ENCODE measurements at regions not wholly inside any gene's neighbourhood (a gene's known extent, or its start where the extent isn't known, plus 50 kb on each side); places are given as distances from the start of the nearest gene placed in this dataset.
"Not testable (repeated sequence)": the region's sequence is repeated elsewhere in the genome, so short reads cannot be mapped to it uniquely, and the experiment has no call there.

DNA sequence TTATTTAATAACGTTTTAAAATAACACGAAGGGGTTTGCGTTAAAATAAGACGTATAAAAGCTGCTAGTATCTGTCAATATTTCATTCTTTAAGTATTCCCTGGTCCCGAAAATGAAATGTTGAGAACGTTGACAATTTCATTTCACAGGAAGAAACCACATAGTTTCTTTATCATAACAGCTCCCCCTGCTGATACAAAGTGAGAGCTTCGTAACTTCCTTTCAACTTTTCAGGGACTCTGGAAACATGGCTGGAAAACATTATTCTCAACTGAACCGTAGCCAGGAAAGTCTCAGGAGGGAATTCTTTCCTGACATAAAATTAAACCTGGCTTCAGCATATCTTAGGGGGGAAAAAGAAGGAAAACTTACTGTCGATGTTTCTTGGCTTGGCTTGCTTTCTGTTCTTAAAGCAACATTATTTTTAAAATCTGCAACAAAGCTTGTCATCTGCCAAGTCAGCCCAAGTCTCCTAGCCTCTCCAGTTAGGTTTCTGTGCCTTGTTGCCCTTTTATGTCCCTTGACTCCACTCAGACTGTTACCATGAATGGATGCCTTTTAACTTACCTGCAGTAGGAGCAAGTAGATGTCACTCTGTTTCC is 122.9 kb upstream of the DAB2 start:
- DNase-seq (ENCODE audit: low read depth in 4 of 4, low spot score in 3 of 4): peak; percentile 70 to 83 (median 73)

DNA sequence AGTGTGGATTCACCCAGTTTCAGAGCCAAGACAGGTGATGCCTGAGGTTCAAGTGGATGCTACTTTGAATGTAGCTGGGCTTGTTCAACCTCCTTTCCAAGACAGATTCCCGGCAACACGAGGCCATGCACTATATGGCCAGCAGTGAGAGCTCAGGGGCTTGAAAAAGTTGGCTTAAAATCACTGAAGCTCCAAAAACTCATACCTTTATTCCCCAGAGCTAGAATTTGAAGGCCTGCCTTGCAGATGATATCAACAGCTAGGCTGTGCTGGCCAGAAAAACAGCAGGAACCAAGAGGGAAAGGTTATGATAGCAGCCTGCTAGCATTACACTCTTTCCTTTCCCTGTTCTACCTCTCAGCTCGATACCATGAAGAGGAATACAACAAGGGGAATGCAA is 120.2 kb upstream of the DAB2 start:
- DNase-seq (ENCODE audit: low read depth in 4 of 4, low spot score in 3 of 4): no peak

DNA sequence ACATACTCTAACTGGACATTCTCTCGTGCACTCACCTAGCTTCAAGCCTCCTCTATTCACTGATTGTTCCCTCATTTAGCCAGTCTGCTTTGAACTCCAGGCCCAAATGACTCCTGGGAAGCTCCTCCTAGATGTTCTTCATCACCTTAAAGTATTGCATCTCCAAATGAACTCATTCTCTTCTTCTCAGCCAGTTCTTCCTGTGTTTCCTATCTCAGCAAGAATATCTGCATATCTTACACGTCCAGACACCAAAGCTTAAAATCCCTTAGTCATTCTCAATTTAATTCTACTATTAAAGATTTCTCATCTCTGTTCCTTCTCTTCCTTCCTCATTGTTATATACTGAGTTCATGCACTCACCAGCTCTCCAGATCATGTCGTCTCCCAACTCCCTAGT is 118.6 kb upstream of the DAB2 start:
- no peak for DNase-seq (ENCODE audit: low read depth in 4 of 4, low spot score in 3 of 4)

DNA sequence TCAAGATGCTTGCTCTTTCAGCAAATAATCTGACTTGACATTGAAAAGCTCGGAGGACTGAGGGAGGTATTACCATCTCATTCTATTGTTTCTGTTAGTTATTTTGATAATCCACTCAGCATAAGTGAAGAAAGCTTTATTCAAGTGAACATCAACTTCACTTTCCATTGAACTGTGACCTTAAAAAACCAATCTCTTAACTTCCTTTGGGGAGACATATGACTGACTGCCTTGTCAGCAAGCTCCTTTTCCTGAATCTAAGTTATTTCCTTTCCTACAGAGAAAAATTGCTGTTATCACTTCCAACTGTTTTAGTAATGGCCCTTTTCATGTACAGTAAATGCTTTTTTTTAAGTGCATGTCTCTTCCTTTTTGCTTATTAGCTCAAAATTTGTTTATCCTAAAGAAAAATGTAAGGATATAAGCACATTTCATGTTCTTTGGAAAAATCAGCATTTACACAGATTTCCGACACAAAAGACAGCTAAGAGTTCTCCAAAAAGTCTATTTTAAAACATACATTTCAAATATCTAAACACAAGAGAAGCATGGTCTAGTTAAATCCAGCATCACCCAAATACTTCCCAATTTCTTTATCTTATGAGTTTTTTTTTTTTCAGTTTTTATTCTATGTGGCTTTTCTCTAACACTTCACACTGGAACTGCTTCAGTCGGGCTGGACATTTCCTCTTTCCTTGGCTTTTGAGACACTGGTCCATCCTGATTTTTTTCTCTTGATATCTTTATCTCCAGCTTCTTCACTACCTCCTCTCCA is 117.9 kb upstream of the DAB2 start:
- DNase-seq (ENCODE audit: low read depth in 4 of 4, low spot score in 3 of 4): no peak

DNA sequence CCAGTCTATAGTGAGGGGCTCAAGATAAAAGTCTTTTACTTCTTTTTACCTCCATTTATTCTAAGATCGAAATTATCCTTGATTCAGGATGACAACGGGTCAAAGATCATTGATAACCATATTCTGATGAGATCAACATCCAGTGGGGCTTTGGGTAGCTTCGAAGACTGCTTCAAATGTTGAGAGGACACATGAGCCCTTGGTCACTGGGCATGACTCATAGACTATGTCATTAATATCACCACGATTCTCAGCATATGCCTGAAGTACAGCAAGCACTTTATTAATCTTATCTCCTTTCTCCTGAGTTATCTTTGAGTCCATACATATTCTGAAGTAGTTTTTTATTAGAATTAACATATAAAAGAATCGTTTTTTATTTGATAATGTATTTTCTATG is 117.1 kb upstream of the DAB2 start:
- no peak for DNase-seq (ENCODE audit: low read depth in 4 of 4, low spot score in 3 of 4)

DNA sequence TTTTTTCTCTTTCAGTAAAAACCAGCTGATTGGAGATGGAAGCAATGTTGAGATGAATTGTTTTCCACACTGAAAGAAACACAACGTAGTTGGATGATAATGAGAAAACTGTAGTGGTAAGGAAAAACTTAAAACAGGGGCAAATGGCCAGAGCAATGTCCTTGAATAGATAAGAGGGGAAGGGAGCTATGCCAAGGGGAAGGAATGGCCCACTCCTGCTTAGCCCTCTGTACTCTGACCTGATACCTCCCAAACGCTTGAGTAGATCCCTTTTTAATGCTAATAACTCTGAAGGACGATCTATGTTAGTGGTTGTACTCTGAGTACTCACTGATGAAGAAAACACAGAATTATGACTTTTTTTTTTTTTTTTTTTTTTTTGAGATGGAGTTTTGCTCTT is 114.7 kb upstream of the DAB2 start:
- no peak for DNase-seq (ENCODE audit: low read depth in 4 of 4, low spot score in 3 of 4)

DNA sequence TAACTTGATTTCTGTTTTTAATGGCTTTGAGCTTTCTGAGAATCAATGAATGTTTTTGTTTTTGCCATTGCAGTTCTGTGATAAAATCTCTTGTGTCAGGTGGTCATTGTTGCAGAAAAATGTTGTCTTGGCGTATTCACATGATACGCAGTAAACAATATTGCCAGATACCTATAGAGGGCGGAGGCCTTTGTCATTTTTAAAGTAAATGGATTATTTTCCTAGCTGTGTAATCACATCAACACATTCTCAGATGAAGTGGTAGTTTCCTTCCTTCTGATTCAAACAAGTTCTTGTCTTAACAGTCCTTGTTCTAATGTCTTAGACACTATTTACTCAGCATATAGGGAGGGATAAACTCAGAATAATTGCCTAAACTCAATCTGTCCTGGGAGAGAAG is 109.9 kb upstream of the DAB2 start:
- DNase-seq (ENCODE audit: low read depth in 4 of 4, low spot score in 3 of 4): no peak

DNA sequence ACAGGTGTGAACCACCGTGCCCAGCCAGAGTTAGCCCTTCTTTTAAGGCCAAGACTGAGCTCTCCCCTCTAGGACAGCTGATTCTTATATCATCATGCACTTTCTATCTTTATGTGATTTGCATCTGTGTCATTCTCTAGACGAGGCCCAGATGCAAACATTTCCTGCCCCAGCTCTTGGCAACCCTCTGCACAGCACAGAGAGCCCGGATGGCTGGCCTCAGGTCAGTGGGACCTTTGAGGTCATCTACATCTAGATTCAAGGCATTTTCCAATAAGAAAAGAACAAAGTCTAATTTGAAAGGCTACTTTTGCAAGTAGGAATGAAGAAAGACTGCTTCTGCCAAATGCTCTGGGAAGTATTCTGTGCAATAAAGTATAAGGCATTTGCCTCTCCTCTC is 109.0 kb upstream of the DAB2 start:
- DNase-seq (ENCODE audit: low read depth in 4 of 4, low spot score in 3 of 4): no peak

DNA sequence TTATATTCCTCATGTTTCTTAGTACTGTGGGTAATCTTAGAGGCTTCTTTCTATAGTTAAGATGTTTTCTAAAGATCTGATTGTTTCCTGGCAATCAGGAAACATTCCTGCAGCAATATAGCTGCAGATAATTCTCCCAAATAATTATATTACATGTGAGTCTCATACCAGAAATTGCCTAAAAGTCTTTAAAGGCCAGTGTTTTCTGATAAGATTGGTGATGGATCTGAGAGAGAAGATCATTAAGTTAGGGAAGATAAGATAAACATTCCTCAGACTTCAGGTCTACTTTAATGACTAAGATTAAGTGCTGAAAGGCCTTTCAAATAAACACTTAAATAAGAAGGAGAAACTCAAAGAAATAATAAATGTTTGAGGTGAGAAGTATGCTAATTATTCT is 107.7 kb upstream of the DAB2 start:
- DNase-seq (ENCODE audit: low read depth in 4 of 4, low spot score in 3 of 4): no peak

DNA sequence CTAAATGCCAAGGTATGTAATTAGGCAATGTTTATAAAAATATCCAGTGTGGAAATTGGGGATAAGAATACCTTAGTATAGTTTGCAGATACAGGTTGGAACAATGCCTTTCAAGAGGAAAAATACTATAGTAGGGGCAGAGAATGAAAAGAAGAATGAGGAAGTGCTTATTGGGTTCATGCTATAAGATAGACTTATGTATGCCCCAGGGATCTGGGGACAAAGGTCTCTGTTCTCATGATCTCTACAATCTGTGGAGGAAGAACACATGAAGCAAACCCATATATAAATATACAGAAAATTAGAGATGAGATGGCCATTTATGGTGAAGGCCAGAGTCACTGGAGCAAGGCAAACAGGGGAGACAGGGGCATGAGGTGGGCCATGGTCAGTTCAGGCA is 106.5 kb upstream of the DAB2 start:
- DNase-seq (ENCODE audit: low read depth in 4 of 4, low spot score in 3 of 4): no peak

DNA sequence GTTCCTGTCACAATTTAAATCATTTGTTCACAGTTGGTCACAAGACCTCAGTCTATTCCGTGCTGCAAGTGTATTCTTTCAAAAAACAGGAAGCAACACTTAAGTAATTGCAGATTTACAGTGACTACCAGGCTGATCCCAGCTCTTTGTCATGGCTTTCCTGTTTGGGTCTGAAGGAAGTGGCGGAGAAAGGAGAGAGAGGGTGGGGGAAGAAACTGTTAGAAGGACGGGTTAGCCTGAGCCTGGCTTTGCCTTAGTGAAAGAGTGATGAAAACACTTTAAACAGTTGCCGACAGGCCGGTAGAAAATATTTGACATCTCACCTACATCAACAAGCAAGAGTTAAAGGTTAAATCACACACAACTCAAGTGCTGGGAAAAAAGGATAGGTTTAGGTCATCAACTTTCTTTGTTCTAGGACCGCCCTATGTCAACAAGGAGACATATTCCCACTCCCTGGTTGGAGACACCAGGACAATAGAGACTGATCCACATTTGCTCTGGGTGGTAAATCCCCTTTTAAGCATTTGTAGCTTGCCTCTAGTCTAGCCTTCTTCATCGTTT is 102.2 kb upstream of the DAB2 start:
- DNase-seq (ENCODE audit: low read depth in 4 of 4, low spot score in 3 of 4): no peak

DNA sequence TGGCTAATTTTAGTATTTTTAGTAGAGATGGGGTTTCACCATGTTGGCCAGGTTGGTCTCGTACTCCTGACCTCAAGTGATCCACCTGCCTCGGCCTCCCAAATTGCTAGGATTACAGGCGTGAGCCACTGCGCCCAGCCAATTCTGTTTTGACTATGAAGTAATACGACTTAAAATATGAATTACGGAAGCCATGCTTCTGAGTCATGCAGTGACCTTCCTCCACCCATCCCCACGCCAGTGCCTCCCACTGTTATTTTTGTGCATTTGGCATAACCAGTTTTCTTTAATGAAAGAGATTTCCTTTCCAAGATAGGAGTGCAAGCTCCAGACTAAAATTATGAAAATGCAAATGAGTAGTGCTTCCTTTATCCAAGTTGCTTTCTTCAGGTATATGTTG is 101.0 kb upstream of the DAB2 start:
- DNase-seq (ENCODE audit: low read depth in 4 of 4, low spot score in 3 of 4): not testable (repeated sequence)

DNA sequence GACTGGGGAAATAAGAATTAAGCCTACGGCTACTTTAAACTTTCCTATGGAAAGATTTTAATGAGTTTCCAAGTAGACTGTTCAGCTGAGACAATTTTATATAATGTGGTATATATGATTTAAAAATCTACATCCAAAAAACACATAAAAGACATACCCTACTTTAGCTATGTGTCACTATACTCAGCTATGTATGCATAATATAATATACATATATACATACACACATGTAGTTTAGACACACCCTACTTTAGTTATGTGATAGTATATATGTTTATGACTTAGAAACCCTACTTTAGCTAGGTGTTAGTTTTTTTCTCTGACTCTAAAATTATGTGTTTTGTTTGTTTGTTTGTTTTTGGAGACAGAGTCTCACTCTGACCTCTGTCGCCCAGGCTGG is 100.5 kb upstream of the DAB2 start:
- no peak for DNase-seq (ENCODE audit: low read depth in 4 of 4, low spot score in 3 of 4)

DNA sequence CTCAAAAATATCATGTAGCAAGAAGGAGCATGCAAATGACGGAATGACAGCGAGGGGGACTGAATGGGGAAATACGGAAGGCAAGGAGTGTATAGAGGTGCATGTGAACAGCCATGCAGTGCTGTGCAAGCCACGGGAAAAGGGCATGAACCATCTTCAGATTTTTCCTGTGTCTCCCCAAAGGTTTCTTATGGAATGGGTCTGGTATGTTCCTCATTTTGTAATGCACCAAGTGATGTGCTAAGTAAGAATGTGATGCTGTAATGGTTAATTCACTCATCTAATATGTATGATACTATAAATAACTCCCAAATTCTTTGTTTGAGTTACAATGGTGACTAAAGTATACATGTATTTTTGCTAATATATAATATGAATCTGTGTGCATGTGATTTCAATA is 99.0 kb upstream of the DAB2 start:
- no peak for DNase-seq (ENCODE audit: low read depth in 4 of 4, low spot score in 3 of 4)

DNA sequence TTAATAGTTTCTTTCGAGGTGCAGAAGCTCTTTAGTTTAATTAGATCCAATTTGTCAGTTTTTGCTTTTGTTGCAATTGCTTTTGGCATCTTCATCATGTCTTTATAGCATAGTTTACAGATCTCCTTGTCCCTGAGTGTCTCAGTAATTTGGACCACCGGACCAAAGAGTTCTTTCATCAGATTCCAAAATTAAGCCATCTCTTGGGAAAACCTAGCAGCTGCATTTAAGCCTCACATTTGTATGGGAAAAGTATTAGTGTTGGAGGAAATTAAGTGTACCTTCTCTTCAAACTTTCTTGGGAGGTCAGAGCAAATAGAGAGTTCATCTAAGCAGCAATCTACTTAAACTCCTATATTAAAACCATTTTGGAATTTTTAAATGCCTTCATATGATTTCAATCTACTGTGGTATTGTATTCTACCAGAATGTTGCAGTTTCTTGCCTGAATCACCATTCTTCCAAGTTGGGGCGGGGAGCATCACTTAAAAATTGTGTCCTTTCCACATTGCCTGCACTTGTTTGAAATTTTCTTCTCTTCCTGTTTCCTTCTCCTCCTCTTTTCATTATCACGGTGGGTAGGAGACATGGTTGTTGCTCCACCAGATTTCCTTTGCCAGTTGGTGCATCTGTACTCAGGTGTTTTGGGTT is 97.3 kb upstream of the DAB2 start:
- DNase-seq (ENCODE audit: low read depth in 4 of 4, low spot score in 3 of 4): no peak

DNA sequence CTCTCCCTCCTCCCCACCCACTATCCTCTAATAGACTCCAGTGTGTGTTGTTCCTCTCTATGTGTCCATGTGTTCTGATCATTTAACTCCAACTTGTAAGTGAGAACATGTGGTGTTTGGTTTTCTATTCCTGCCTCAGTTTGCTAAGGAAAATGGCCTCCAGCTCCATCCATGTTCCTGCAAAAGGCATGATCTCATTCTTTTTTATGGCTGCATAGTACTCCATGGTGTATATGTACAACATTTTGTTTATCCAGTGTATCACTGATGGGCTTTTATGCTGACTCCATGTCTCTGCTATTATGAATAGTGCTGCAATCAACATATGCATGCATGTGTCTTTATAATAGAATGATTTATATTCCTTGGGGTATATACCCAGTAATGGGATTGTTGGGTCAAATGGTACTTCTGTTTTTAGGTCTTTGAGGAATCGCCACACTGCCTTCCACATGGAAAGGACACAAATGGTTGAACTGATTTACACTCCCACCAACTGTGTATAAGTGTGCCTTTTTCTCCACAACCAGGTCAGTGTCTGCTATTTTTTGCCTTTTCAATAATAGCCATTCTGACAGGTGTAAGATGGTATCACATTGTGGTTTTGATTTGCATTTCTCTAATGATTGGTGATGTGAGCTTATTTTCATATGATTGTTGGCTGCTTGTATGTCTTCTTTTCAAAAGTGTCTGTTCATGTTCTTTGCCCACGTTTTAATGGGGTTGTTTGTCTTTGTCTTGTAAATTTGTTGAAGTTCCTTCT is 96.5 kb upstream of the DAB2 start:
- no peak for DNase-seq (ENCODE audit: low read depth in 4 of 4, low spot score in 3 of 4)

DNA sequence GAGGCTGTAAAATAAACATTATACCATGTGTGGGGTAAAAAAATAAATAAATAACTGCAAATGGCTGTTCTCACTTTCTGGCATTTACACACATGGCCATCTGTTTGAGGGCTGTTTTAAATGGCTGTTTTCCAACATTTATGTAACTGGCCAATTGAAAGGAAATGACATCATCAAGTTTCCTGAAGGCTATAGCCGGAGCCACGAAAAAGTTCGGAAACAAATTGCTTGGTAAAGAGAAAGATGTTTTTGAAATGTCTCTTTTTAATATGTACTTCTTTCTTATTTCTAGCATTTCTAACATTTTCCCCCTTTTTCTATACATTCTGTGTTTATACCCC is 95.4 kb upstream of the DAB2 start:
- DNase-seq (ENCODE audit: low read depth in 4 of 4, low spot score in 3 of 4): peak in 2 of 4 donors; percentile 43 to 54

DNA sequence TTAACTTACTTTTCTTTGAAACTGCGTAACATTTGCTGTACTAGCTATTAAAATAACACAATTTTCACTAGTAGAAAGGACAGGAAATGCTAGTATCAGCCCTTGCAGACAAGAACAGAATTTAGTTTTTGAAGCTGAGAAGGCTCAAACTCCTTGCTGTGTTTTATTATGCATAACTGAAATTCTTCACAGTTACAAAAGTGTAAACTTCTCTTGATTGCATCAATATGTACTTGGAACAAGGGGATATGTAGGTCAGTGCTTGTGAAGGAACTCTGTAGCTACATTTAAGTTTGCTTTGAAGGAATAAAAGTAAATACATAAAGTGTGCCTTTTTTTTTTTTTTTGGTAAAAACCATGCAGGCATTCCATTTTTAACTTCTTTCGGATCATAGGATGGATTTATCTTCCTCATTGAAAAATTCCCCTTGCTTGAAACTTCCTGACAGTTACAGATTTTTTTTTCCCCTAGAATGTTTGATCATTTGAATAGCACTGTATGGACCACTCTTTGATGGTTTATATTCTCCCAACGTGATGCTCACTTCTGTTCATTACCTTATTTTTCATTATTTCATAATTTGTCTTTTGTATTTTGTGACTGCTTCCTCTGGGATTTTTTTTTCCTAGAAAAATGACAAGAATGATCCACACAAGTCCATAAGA is 94.9 kb upstream of the DAB2 start:
- no peak for DNase-seq (ENCODE audit: low read depth in 4 of 4, low spot score in 3 of 4)

DNA sequence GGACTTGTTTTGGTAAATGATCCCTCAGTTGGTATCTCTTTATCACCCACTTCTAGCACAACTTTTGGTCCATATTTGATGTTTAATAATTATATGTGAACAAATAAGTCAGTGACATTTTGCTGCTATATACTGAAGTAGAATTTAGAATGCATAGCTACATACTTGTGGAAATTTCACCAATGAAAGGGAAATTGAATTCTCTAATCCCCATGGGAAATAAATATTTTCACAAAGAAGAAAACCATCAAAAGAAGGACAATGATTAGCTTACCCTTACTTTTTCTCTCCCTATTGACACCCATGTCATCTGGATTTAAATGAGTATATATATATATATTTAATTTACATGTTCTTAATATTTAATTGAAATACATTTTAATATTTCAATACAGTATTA is 94.3 kb upstream of the DAB2 start:
- DNase-seq (ENCODE audit: low read depth in 4 of 4, low spot score in 3 of 4): no peak

DNA sequence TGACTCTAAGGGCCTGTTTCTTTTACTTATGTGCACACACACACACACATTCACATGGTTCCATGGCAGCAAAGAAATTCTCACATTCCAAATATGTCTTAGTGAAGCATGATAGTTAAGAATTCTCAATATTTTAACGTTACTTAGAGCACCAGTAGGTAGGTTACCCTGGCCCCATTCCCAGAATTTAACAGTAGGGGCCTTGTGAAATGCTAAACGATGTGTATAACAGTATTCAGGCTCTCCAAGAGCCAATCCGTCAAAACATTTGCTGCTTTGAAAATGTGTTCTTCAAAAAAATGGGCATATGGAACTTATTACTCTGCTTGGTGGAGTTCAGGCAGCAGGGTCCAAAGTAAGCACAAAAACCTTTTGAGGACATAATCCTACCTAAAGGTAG is 93.7 kb upstream of the DAB2 start:
- no peak for DNase-seq (ENCODE audit: low read depth in 4 of 4, low spot score in 3 of 4)

DNA sequence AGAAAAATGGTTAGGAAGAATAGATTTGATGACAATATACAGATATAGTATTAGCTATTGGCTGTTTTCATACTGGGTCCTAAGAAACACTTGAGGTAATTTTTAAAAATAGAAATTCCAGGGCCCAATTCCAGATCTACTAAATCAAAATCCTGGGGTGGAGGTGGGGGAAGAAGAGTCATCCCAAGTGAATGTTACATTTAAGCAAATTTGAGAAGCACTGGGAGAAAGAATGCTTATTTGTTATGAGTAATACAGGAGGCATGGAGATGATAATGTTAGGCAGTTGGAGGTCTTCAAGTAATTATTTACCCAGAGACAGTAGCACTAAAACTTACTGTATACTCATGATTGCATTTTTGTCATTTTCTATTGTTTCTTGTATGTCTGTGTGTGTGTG is 93.0 kb upstream of the DAB2 start:
- no peak for DNase-seq (ENCODE audit: low read depth in 4 of 4, low spot score in 3 of 4)
